Gastroesophageal sphincter (tissue), 3 donors: ENCODE measurements at regions not wholly inside any gene's neighbourhood (a gene's known extent, or its start where the extent isn't known, plus 50 kb on each side); places are given as distances from the start of the nearest gene placed in this dataset.

Experiments
- CTCF ChIP-seq, 4 experiments: fragments of 200-600 bp in 2 of 4; fragments of 450-650 bp in 2 of 4; sonication (generic) in 1 of 4; IDR thresholded peaks; one replicate each; pipeline ENCODE4 v1.5.1; 2017 to 2019; ENCODE audit warnings: antibody characterized with exemption in 4 of 4, mild to moderate bottlenecking in 2 of 4, moderate library complexity in 2 of 4
- POLR2AphosphoS5 ChIP-seq: sonication (generic); formaldehyde crosslinking; IDR thresholded peaks from one replicate; pipeline ENCODE4 v1.6.1; 2017; ENCODE audit warnings: antibody characterized with exemption

GRCh38 chr11:59271811-59272327 lies 59.1 kb upstream of the MPEG1 start:
- no peak for TF ChIP-seq CTCF (IDR thresholded peaks at IDR 0.05)
- TF ChIP-seq POLR2AphosphoS5, result no peak
